ENCODE measurements at regions not wholly inside any gene's neighbourhood (a gene's known extent, or its start where the extent isn't known, plus 50 kb on each side); places are given as distances from the start of the nearest gene placed in this dataset.

GRCh38 chr18:78865771-78866310 is 113.8 kb upstream of the SALL3 start:
- TF ChIP-seq, protein P1, sequence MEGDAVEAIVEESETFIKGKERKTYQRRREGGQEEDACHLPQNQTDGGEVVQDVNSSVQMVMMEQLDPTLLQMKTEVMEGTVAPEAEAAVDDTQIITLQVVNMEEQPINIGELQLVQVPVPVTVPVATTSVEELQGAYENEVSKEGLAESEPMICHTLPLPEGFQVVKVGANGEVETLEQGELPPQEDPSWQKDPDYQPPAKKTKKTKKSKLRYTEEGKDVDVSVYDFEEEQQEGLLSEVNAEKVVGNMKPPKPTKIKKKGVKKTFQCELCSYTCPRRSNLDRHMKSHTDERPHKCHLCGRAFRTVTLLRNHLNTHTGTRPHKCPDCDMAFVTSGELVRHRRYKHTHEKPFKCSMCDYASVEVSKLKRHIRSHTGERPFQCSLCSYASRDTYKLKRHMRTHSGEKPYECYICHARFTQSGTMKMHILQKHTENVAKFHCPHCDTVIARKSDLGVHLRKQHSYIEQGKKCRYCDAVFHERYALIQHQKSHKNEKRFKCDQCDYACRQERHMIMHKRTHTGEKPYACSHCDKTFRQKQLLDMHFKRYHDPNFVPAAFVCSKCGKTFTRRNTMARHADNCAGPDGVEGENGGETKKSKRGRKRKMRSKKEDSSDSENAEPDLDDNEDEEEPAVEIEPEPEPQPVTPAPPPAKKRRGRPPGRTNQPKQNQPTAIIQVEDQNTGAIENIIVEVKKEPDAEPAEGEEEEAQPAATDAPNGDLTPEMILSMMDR (IDR thresholded peaks at IDR 0.05) = no peak
- Histone ChIP-seq H3K9me3 (no peaks in the 10 kb centered on the region), H3K27ac (no peak overlapping the region), H3K27me3 (peaks cover 0 to 3% of the 10 kb centered on the region in 2 donors), H3K4me3 (no peak overlapping the region), H3K36me3 (no peaks in the 10 kb centered on the region), H3K4me1 (no peaks in the 10 kb centered on the region)
- DNase-seq = no peak
- intact Hi-C loops (cut with DNase I; ENCODE audit: low total_unique reads) = no loop called here

DNA sequence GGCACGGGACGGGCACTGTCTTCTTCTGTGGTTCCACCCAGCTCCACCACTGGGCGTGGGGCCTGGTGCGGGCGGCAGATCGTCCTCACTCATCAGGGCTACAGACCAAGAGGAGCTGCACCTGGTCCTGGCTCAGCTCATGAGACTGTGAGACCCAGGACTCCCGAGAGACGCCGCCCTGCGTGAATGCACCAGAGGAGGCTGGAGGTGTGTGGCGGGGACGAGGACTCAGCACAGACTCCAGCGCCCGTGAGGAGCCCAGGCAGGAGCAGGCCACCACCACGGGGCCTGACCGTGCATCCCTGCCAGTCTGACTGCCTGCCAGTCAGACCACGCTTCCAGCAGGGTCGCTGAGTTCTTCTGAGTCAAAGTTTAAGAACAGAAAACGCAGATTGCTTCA is 112.5 kb upstream of the SALL3 start:
- no peaks in the 10 kb centered on the region for H3K36me3 ChIP-seq
- H3K27me3 ChIP-seq = peaks cover 0 to 3% of the 10 kb centered on the region in 2 donors
- DNase-seq = no peak
- H3K4me1 ChIP-seq = no peaks in the 10 kb centered on the region
- H3K4me3 ChIP-seq = no peak overlapping the region
- H3K9me3 ChIP-seq = no peaks in the 10 kb centered on the region
- intact Hi-C loops (cut with DNase I; ENCODE audit: low total_unique reads) = no loop called here
- TF ChIP-seq, protein P1 (IDR thresholded peaks at IDR 0.05) = no peak
- no peak overlapping the region for H3K27ac ChIP-seq

DNA sequence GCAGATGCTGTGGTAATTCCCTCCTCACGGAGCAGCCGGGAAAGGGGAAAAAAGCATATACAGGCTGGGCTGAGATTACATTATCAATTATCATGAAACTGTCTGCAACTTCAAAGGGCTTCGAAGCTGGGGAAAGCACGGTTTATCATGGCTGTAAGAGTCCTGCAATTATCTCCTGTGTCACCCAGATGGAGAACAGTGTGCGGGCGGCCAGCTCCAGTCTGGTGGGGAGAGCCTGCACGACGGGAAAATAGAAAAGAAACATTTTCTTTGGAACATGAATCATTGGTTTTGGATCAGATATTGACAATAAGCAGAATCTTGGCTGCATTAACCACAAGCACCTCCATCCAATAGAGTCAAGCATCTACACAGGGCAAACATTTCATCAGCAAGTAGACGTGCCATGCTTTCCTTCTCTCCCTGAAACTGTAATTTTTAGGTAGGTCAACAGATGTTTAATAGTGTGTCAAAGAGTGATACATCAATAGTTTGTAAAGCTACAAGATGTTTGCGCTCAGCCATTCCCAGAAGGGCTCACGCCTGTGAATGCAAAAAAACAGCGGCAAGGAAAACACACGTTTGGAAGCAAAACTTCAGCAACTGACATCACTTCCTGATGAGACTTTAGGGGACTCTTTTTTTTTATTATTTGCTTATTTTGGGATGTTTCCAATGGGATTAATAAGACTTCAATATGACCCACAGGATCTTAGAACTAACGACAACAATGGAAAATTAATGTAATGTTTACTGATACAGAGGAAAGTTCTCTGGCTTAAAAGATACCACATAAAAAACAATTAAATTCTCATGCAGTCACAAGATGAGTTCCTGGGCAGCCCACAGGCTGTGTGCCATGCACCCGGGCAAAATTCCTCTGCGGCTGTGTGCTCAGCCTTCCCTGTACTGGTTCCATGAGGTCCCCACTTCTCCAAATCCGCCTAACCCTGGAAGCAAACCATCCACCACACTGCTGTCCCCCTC is 111.0 kb upstream of the SALL3 start:
- Histone ChIP-seq H3K9me3 (no peaks in the 10 kb centered on the region), H3K27me3 (peaks cover 0 to 3% of the 10 kb centered on the region in 2 donors), H3K4me3 (no peak overlapping the region), H3K27ac (no peak overlapping the region), H3K4me1 (no peaks in the 10 kb centered on the region), H3K36me3 (no peaks in the 10 kb centered on the region)
- TF ChIP-seq, protein P1 (IDR thresholded peaks at IDR 0.05) = no peak
- DNase-seq = no peak
- intact Hi-C loops (cut with DNase I; ENCODE audit: low total_unique reads) = no loop called here

GRCh38 chr18:78871618-78872017 is 108.0 kb upstream of the SALL3 start:
- TF ChIP-seq, protein P1 (IDR thresholded peaks at IDR 0.05) = no peak
- intact Hi-C loops (cut with DNase I; ENCODE audit: low total_unique reads) = no loop called here

GRCh38 chr18:78873926-78874500 is 105.6 kb upstream of the SALL3 start:
- H3K4me1 ChIP-seq = no peaks in the 10 kb centered on the region
- no peak for DNase-seq
- TF ChIP-seq, protein P1 (IDR thresholded peaks at IDR 0.05) = no peak
- H3K4me3 ChIP-seq = no peak overlapping the region
- H3K27ac ChIP-seq = no peak overlapping the region
- H3K9me3 ChIP-seq = no peaks in the 10 kb centered on the region
- peaks cover 0 to 5% of the 10 kb centered on the region in 2 donors for H3K27me3 ChIP-seq
- intact Hi-C loops (cut with DNase I; ENCODE audit: low total_unique reads) = no loop called here
- H3K36me3 ChIP-seq = no peaks in the 10 kb centered on the region

More at GRCh38 chr18:78871618-78872017, 108.0 kb upstream of the SALL3 start:
- Histone ChIP-seq H3K27me3 (peaks cover 0 to 5% of the 10 kb centered on the region in 2 donors), H3K36me3 (no peaks in the 10 kb centered on the region), H3K4me3 (no peak overlapping the region), H3K27ac (no peak overlapping the region), H3K9me3 (no peaks in the 10 kb centered on the region), H3K4me1 (no peaks in the 10 kb centered on the region)
- DNase-seq = peak in 1 of 2 donors; percentile 31
